Liver (tissue), 8 donors: ENCODE measurements at regions not wholly inside any gene's neighbourhood (a gene's known extent, or its start where the extent isn't known, plus 50 kb on each side); places are given as distances from the start of the nearest gene placed in this dataset.

Experiments used
- DNase-seq: peaks from one replicate; pipeline ENCODE4 v3.0.0-alpha.2; 2017; ENCODE audit warnings: low spot score
- H3K27ac ChIP-seq, 2 donors: one replicate each; pipeline ENCODE4 v1.7.0; 2013; ENCODE audit warnings: inconsistent platforms in 2 of 2, low read length in 2 of 2, control low read depth in 1 of 2, low read depth in 1 of 2, mild to moderate bottlenecking in 1 of 2
- H3K27me3 ChIP-seq, 4 donors: one replicate each; pipeline versions ENCODE4 v1.6.1 to v1.7.0; 2013; ENCODE audit warnings: low read length in 3 of 4, inconsistent platforms in 1 of 4, mild to moderate bottlenecking in 1 of 4, moderate library complexity in 1 of 4; ENCODE audit not compliant: control insufficient read depth in 4 of 4, insufficient read depth in 4 of 4
- H3K36me3 ChIP-seq, 4 donors: one replicate each; pipeline versions ENCODE4 v1.6.1 to v1.7.0; 2013; ENCODE audit warnings: low read length in 3 of 4, mild to moderate bottlenecking in 3 of 4, low read depth in 1 of 4, moderate library complexity in 1 of 4; ENCODE audit not compliant: control insufficient read depth in 4 of 4, insufficient read depth in 3 of 4
- H3K4me1 ChIP-seq, 4 donors: one replicate each; pipeline versions ENCODE4 v1.6.1 to v1.7.0; 2013; ENCODE audit warnings: low read length in 3 of 4, mild to moderate bottlenecking in 3 of 4, moderate library complexity in 1 of 4; ENCODE audit not compliant: control insufficient read depth in 4 of 4, insufficient read depth in 4 of 4
- H3K4me3 ChIP-seq, 3 donors: one replicate each; pipeline versions ENCODE4 v1.6.1 to v1.7.0; 2013; ENCODE audit warnings: low read length in 3 of 3, control low read depth in 1 of 3, low read depth in 1 of 3, mild to moderate bottlenecking in 1 of 3
- H3K9ac ChIP-seq, 2 donors: one replicate each; pipeline ENCODE4 v1.7.0; 2013; ENCODE audit warnings: low read length in 2 of 2, mild to moderate bottlenecking in 2 of 2, moderate library complexity in 2 of 2, control low read depth in 1 of 2, low read depth in 1 of 2
- H3K9me3 ChIP-seq, 4 donors: one replicate each; pipeline versions ENCODE4 v1.6.1 to v1.7.0; 2013; ENCODE audit warnings: low read length in 3 of 4; ENCODE audit not compliant: control insufficient read depth in 4 of 4
- ATF3 ChIP-seq: IDR thresholded peaks from 2 replicates; pipeline ENCODE4 v1.6.1; 2016; ENCODE audit warnings: antibody characterized with exemption
- FOXA1 ChIP-seq: IDR thresholded peaks from 2 replicates; pipeline ENCODE4 v1.6.1; 2016; ENCODE audit warnings: antibody characterized with exemption
- FOXA2 ChIP-seq: IDR thresholded peaks from 2 replicates; pipeline ENCODE4 v1.6.1; 2016; ENCODE audit warnings: antibody characterized with exemption
- GABPA ChIP-seq, 2 donors: IDR thresholded peaks in 1 of 2; conservative IDR thresholded peaks in 1 of 2; 2 replicates each; pipeline ENCODE4 v1.6.1; 2016; ENCODE audit warnings: antibody characterized with exemption in 2 of 2, mild to moderate bottlenecking in 1 of 2, moderate library complexity in 1 of 2
- HNF4A ChIP-seq, 2 donors: conservative IDR thresholded peaks; 2 replicates each; pipeline ENCODE4 v1.6.1; 2016; ENCODE audit warnings: antibody characterized with exemption in 2 of 2, mild to moderate bottlenecking in 2 of 2
- HNF4G ChIP-seq: IDR thresholded peaks from 2 replicates; pipeline ENCODE4 v1.6.1; 2016; ENCODE audit warnings: antibody characterized with exemption
- JUND ChIP-seq, 2 donors: IDR thresholded peaks; 2 replicates each; pipeline ENCODE4 v1.6.1; 2016; ENCODE audit warnings: antibody characterized with exemption in 2 of 2
- MAX ChIP-seq: IDR thresholded peaks from 2 replicates; pipeline ENCODE4 v1.6.1; 2016; ENCODE audit warnings: antibody characterized with exemption
- RAD21 ChIP-seq, 2 donors: IDR thresholded peaks; 2 replicates each; pipeline ENCODE4 v1.6.1; 2016; ENCODE audit warnings: antibody characterized with exemption in 2 of 2, mild to moderate bottlenecking in 2 of 2
- RXRA ChIP-seq, 2 donors: IDR thresholded peaks; 2 replicates each; pipeline ENCODE4 v1.6.1; 2017 to 2018; ENCODE audit warnings: antibody characterized with exemption in 2 of 2, mild to moderate bottlenecking in 1 of 2
- SP1 ChIP-seq: IDR thresholded peaks from 2 replicates; pipeline ENCODE4 v1.6.1; 2018; ENCODE audit warnings: antibody characterized with exemption, mild to moderate bottlenecking
- YY1 ChIP-seq: IDR thresholded peaks from 2 replicates; pipeline ENCODE4 v1.6.1; 2016; ENCODE audit warnings: antibody characterized with exemption, mild to moderate bottlenecking
- WGBS: extraction: QIAGEN DNeasy Blood & Tissue Kit; methylation state at CpG from one replicate; pipeline ENCODE4 v1.1.7; 2013; 5-methylcytosine and 5-hydroxymethylcytosine counted together
- TF ChIP-seq, protein P1 (sequence below): IDR thresholded peaks from 2 replicates; pipeline ENCODE4 v1.6.1; 2016; ENCODE audit warnings: antibody characterized with exemption
- TF ChIP-seq, protein P2 (sequence below): fragments of 150-350 bp; IDR thresholded peaks from 2 replicates; pipeline ENCODE4 v1.5.1; 2017; ENCODE audit warnings: improper control_type of control experiment, low read depth, low read length; ENCODE audit not compliant: missing input control
- donor health status: healthy.
- donor health status: healthy.
- donor health status: healthy.
- donor health status: healthy.
- donor health status: healthy.

DNA sequence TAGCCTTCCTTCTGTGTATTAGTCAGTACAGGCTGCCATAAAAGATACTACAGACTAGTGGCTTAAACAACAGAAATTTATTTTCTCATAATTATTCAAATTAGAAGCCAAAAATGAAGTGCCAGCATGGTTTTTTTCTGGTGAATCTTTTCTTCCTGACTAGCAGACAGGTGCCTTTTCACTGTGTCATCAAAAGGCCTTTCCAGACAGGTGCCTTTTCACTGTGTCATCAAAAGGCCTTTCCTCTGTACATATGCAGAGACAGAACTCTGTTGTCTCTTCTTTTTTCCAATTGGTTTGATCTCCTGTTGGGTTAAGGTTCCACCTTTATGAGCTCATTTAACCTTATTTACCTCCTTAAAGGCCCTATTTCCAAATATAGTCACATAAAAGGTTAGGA, 599.9 kb downstream of the ISL1 start:
- no peaks in the 10 kb centered on the region for H3K4me1 ChIP-seq
- H3K9me3 ChIP-seq = no peaks in the 10 kb centered on the region
- no peak overlapping the region for H3K9ac ChIP-seq
- no peak for TF ChIP-seq RAD21 (IDR thresholded peaks at IDR 0.05)
- TF ChIP-seq, protein P1, sequence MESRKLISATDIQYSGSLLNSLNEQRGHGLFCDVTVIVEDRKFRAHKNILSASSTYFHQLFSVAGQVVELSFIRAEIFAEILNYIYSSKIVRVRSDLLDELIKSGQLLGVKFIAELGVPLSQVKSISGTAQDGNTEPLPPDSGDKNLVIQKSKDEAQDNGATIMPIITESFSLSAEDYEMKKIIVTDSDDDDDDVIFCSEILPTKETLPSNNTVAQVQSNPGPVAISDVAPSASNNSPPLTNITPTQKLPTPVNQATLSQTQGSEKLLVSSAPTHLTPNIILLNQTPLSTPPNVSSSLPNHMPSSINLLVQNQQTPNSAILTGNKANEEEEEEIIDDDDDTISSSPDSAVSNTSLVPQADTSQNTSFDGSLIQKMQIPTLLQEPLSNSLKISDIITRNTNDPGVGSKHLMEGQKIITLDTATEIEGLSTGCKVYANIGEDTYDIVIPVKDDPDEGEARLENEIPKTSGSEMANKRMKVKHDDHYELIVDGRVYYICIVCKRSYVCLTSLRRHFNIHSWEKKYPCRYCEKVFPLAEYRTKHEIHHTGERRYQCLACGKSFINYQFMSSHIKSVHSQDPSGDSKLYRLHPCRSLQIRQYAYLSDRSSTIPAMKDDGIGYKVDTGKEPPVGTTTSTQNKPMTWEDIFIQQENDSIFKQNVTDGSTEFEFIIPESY = no peak
- no peak for TF ChIP-seq FOXA2
- TF ChIP-seq RXRA (IDR thresholded peaks at IDR 0.05) = no peak
- TF ChIP-seq JUND (IDR thresholded peaks at IDR 0.05) = no peak
- DNase-seq = no peak
- no peaks in the 10 kb centered on the region for H3K36me3 ChIP-seq
- no peak overlapping the region for H3K4me3 ChIP-seq
- H3K27ac ChIP-seq = no peak overlapping the region
- no peaks in the 10 kb centered on the region for H3K27me3 ChIP-seq

- Histone ChIP-seq H3K9me3 (no peaks in the 10 kb centered on the region), H3K27ac (no peak overlapping the region), H3K4me3 (no peak overlapping the region), H3K36me3 (no peaks in the 10 kb centered on the region), H3K4me1 (no peaks in the 10 kb centered on the region), H3K9ac (no peak overlapping the region), H3K27me3 (no peaks in the 10 kb centered on the region)
- no peak for DNase-seq
- TF ChIP-seq ATF3 = no peak
- TF ChIP-seq, protein P2, sequence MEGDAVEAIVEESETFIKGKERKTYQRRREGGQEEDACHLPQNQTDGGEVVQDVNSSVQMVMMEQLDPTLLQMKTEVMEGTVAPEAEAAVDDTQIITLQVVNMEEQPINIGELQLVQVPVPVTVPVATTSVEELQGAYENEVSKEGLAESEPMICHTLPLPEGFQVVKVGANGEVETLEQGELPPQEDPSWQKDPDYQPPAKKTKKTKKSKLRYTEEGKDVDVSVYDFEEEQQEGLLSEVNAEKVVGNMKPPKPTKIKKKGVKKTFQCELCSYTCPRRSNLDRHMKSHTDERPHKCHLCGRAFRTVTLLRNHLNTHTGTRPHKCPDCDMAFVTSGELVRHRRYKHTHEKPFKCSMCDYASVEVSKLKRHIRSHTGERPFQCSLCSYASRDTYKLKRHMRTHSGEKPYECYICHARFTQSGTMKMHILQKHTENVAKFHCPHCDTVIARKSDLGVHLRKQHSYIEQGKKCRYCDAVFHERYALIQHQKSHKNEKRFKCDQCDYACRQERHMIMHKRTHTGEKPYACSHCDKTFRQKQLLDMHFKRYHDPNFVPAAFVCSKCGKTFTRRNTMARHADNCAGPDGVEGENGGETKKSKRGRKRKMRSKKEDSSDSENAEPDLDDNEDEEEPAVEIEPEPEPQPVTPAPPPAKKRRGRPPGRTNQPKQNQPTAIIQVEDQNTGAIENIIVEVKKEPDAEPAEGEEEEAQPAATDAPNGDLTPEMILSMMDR = no peak
- no peak for TF ChIP-seq GABPA (IDR thresholded peaks at IDR 0.05 in 1 of 2, conservative IDR thresholded peaks at IDR 0.05 in 1 of 2)
- no peak for TF ChIP-seq SP1
- no peak for TF ChIP-seq JUND (IDR thresholded peaks at IDR 0.05)
- TF ChIP-seq, protein P1 = no peak
- TF ChIP-seq HNF4A (conservative IDR thresholded peaks at IDR 0.05) = no peak
- no peak for TF ChIP-seq MAX
- no peak for TF ChIP-seq FOXA1
- no peak for TF ChIP-seq HNF4G
- no peak for TF ChIP-seq YY1
- WGBS = 88% methylated on average over 3 of the region's 3 CpGs
Measured at GRCh38 chr5:51986733-51987132, 603.5 kb downstream of the ISL1 start.
